Neural progenitor cell (in vitro differentiated cells): ENCODE measurements at regions not wholly inside any gene's neighbourhood (a gene's known extent, or its start where the extent isn't known, plus 50 kb on each side); places are given as distances from the start of the nearest gene placed in this dataset.

Source experiments
- CTCF ChIP-seq: fragments of 200-600 bp; sonication (generic); IDR thresholded peaks from 2 replicates; pipeline ENCODE4 v1.5.1; 2017; ENCODE audit warnings: antibody characterized with exemption, mild to moderate bottlenecking
- EZH2phosphoT487 ChIP-seq: fragments of 200-600 bp; sonication (generic); IDR thresholded peaks from 2 replicates; pipeline ENCODE4 v1.6.1; 2017; ENCODE audit warnings: antibody characterized with exemption

DNA sequence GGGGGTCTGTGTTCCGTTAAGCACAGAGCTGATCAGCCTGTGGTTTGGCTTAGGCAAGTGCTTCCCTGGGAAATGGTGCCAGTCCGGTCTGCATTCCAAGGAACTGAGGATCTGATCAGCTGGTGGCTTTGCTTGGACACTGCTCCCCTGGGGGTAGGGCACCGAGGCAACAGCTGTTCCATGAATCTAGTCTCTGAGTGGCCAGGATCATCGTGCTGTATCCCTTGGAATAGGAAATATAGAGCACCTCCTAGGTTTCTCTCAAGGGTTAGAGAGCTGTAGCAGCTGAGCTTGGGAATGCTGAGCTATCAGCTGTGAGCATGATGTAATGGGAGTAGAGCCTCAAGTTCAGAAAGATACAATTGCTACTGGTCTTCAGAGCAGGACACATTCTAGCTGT is 863.9 kb downstream of the RAPGEF2 start:
- TF ChIP-seq CTCF (no peak), EZH2phosphoT487 (no peak)
